BJ (cell line): ENCODE measurements at regions not wholly inside any gene's neighbourhood (a gene's known extent, or its start where the extent isn't known, plus 50 kb on each side); places are given as distances from the start of the nearest gene placed in this dataset.

Experiments used
- CTCF ChIA-PET: fragments of 350-600 bp; formaldehyde crosslinking; extraction: SDS; loops from one replicate; lab custom pipeline; 2021; ENCODE audit warnings: antibody characterized with exemption, inconsistent platforms; lab: Yijun Ruan, JAX
- POLR2A ChIA-PET: fragments of 300-600 bp; sonication (Branson Sonifier 250); formaldehyde crosslinking; extraction: SDS; loops from one replicate; lab custom pipeline; 2021; ENCODE audit warnings: antibody characterized with exemption; lab: Charles Lee
- DNase-seq: peaks from one replicate; pipeline ENCODE4 v3.0.0-alpha.2; 2011; ENCODE audit warnings: low read depth
- H3K27me3 ChIP-seq: 2 replicates; pipeline ENCODE4 v1.6.0; 2011; ENCODE audit warnings: low read length; ENCODE audit not compliant: control insufficient read depth, insufficient read depth
- H3K36me3 ChIP-seq: 2 replicates; pipeline ENCODE4 v1.5.1; 2011; ENCODE audit warnings: low read length; ENCODE audit not compliant: control insufficient read depth, insufficient read depth
- H3K4me3 ChIP-seq: 2 replicates; pipeline ENCODE4 v1.5.1; 2011; ENCODE audit warnings: low read depth, mild to moderate bottlenecking, control low read depth, low read length
- CTCF ChIP-seq: IDR thresholded peaks from 2 replicates; pipeline ENCODE4 v1.5.1; 2011; ENCODE audit warnings: low read depth, mild to moderate bottlenecking, control low read depth, inconsistent platforms, low read length, moderate library complexity; ENCODE audit not compliant: insufficient read depth

DNA sequence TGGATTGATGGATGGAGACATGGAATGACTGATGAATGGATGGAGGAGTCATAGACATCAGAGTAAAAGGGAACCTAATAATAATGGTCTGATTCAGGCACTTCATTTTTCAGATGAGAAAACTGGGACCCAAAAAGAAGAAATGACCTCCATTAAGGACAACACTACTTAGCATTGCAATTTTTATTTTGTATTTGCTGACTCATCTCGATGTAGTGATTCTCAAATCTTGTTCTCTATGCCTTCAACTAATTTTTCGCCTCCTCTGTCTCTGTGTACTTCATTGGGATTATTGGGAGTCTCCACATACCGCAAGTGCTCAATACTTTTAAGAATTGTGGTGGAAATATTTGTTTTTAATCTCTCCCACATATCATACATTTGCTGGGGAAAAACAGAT lies 446.2 kb upstream of the FSHR start:
- POLR2A ChIA-PET = no interaction called here
- CTCF ChIA-PET = no interaction called here
- DNase-seq = no peak
- no peak for TF ChIP-seq CTCF
- Histone ChIP-seq H3K36me3 (no peaks in the 10 kb centered on the region), H3K27me3 (no peaks in the 10 kb centered on the region), H3K4me3 (no peak overlapping the region)

DNA sequence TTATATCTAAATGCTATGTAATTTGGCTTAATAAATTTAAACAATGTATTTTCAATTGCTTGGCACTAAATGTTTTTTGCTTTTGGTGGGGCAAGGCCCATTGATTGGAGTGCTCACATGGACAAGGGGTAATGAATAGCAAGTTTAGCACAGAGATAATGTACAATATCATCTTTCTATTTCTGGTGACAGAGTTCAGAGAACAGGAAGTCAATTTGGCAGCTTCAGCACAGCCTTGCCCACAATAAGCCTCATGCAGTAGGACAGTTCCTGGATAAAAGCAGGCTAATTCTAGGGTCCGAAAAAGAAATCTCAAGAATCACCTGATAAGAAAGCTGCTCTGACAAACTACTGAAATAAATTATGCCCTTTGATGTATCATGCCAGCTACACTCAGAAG lies 443.9 kb upstream of the FSHR start:
- no peak for DNase-seq
- CTCF ChIA-PET = no interaction called here
- POLR2A ChIA-PET = no interaction called here
- H3K27me3 ChIP-seq = no peaks in the 10 kb centered on the region
- no peak for TF ChIP-seq CTCF
- no peaks in the 10 kb centered on the region for H3K36me3 ChIP-seq
- H3K4me3 ChIP-seq = no peak overlapping the region

DNA sequence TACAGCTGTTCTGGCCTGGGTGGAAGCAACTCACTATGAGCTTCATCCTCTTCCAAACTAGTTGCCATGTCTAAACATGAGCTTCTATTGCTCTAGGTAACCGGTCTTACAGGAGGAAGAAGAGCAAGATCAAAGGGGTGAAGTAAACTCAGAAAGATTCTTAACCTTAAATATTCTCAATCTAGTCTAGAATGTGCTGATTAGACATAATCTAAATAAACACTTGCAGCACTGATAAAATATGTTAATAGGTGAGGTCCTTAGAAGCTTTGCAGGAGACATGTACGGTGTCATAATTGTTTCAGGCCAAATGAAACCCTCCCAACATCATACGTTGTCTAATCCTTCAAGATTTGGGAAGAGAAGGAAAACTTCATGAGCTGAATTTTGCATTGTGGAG lies 431.6 kb upstream of the FSHR start:
- H3K4me3 ChIP-seq = no peak overlapping the region
- no peaks in the 10 kb centered on the region for H3K36me3 ChIP-seq
- no peak for DNase-seq
- POLR2A ChIA-PET = no interaction called here
- TF ChIP-seq CTCF = no peak
- CTCF ChIA-PET = no interaction called here
- H3K27me3 ChIP-seq = no peaks in the 10 kb centered on the region

DNA sequence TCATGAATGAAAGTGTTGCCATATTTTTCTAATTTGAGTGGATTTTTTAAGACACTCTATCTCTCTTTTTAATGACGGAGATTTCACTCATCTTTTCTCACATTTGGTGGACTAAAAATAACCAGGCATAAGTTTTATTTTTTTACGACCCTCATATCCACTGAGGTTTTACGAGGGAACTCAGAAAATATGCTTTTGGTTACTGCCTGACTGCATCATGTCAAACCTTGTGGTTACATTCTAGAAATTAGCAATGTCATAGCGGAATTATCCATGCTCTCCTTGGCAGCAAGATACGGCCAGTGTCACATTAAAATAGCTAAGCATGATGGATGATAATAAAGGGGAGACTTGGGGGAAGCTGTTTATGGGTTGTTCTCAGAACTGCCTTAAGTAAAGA lies 428.6 kb upstream of the FSHR start:
- ChIA-PET POLR2A (no interaction called here), CTCF (no interaction called here)
- H3K4me3 ChIP-seq = no peak overlapping the region
- TF ChIP-seq CTCF = no peak
- no peaks in the 10 kb centered on the region for H3K27me3 ChIP-seq
- DNase-seq = no peak
- H3K36me3 ChIP-seq = no peaks in the 10 kb centered on the region

DNA sequence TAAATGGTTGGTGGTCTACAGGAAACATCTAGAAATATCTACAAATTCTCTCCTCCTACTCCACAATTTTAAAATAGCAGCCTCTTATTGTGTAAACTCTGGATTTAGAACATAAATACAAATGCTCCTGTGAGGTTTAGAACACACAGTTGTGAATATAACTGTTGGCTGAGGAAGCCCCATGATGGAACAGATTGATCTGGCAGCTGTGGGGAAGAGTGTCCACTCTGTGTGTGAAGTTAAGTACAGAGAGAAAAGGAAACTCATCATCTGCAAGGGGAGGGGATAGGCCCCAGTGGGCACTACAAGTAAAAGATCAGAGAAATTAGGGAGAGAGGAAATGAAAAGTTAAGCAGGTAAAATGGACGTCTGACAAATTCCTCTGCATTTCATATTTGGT lies 422.7 kb upstream of the FSHR start:
- no peaks in the 10 kb centered on the region for H3K36me3 ChIP-seq
- no peak for TF ChIP-seq CTCF
- no peak overlapping the region for H3K4me3 ChIP-seq
- POLR2A ChIA-PET = no interaction called here
- DNase-seq = no peak
- CTCF ChIA-PET = no interaction called here
- no peaks in the 10 kb centered on the region for H3K27me3 ChIP-seq

DNA sequence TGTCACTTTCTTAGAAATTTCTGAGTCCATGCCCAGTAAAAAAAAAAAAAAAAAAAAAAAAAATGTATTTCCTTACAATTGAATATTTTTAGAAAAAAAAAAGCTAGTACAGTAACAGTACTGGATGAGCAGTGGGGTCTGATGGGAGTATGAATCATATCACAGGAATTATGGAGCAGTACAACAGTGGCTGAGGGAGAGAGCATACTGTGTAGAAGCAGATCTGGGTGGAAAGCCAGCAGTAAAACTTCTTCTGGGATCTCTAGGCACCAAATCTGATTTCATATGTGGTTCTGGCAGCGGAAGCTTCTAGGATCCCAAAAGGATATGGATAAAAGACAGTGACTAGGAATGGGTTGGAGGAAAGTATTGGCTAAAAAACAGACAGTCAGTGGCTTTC lies 414.9 kb upstream of the FSHR start:
- ChIA-PET CTCF (no interaction called here), POLR2A (no interaction called here)
- no peaks in the 10 kb centered on the region for H3K27me3 ChIP-seq
- H3K4me3 ChIP-seq = no peak overlapping the region
- no peak for TF ChIP-seq CTCF
- DNase-seq = no peak
- H3K36me3 ChIP-seq = no peaks in the 10 kb centered on the region
